Mucosa of rectum (tissue), 2 donors: ENCODE measurements at regions not wholly inside any gene's neighbourhood (a gene's known extent, or its start where the extent isn't known, plus 50 kb on each side); places are given as distances from the start of the nearest gene placed in this dataset.

Experiments
- H3K27ac ChIP-seq, 2 donors: one replicate each; pipeline ENCODE4 v1.7.0; 2013; ENCODE audit warnings: inconsistent platforms in 2 of 2, low read depth in 2 of 2, low read length in 2 of 2
- H3K27me3 ChIP-seq, 2 donors: one replicate each; pipeline ENCODE4 v1.7.0; 2013; ENCODE audit warnings: low read length in 2 of 2; ENCODE audit not compliant: control insufficient read depth in 2 of 2, insufficient read depth in 2 of 2
- H3K36me3 ChIP-seq, 2 donors: one replicate each; pipeline ENCODE4 v1.7.0; 2013; ENCODE audit warnings: low read length in 2 of 2; ENCODE audit not compliant: control insufficient read depth in 2 of 2, insufficient read depth in 2 of 2
- H3K4me1 ChIP-seq, 2 donors: one replicate each; pipeline ENCODE4 v1.7.0; 2013; ENCODE audit warnings: low read length in 2 of 2, mild to moderate bottlenecking in 1 of 2; ENCODE audit not compliant: control insufficient read depth in 2 of 2, insufficient read depth in 2 of 2
- H3K4me3 ChIP-seq, 2 donors: one replicate each; pipeline ENCODE4 v1.7.0; 2013; ENCODE audit warnings: low read length in 2 of 2
- H3K9ac ChIP-seq, 2 donors: one replicate each; pipeline ENCODE4 v1.7.0; 2013; ENCODE audit warnings: low read length in 2 of 2, low read depth in 1 of 2, mild to moderate bottlenecking in 1 of 2
- H3K9me3 ChIP-seq, 2 donors: one replicate each; pipeline ENCODE4 v1.7.0; 2013; ENCODE audit warnings: low read length in 2 of 2; ENCODE audit not compliant: control insufficient read depth in 2 of 2
- donor health status: healthy.
- donor health status: Normal muscosa, but diverticular disease.

DNA sequence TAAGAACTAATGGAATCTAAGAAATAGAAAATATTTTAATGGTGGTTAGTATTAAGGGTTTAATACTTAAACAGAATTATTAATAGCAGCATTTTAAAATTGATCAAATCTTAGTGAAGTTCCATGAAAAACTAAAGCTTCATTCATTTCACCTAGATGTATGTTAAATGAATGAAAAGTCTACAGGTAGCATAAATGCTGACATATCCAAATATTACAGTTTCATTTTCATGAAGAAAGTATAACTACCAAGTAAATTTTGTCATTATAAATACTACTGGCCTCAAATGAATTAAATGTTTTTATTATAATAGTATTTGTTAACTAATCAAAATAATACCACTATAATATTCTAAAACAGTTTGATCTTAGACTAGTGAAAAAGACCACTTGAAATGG is 403.3 kb downstream of the LIG4 start:
- Histone ChIP-seq H3K27me3 (no peaks in the 10 kb centered on the region), H3K36me3 (no peaks in the 10 kb centered on the region), H3K4me1 (no peaks in the 10 kb centered on the region), H3K27ac (no peak overlapping the region), H3K9me3 (no peaks in the 10 kb centered on the region), H3K4me3 (no peak overlapping the region), H3K9ac (no peak overlapping the region)

DNA sequence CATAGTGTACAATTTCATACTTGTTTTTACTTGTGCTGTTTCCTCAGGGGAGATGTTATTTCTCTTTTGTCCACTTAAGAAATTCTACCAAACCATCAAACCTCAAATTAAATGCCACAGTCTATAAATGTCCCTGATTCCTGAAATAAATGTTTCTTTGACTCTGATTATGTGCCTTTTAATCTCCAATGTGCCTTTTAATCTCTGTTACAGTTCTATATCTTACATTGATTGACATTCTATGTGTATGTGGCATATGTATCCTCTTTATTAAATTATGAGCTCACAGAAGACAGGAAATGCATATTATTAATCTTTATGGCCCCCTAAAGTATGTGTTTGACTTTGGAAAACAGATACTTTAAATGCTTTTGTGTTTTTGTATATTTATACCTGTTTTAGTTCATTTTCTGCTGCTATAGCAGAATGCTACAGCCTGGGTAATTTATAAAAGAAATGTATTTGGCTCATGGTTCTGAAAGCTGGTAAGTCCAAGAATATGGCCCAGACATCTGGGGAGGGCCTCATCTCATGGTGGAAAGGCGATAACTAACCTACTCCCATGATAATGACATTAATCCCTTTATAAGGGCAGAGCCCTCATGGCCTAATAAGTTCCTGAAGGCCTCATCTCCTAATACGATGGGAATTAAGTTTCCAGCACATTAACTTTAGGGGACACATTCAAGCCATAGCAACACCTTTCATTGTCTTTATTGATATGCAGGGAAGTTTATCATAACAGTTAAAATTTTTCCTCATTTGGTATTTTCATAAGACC is 403.9 kb downstream of the LIG4 start:
- H3K4me3 ChIP-seq, result no peak overlapping the region
- H3K36me3 ChIP-seq, result no peaks in the 10 kb centered on the region
- H3K9me3 ChIP-seq, result no peaks in the 10 kb centered on the region
- H3K9ac ChIP-seq, result no peak overlapping the region
- H3K27me3 ChIP-seq, result no peaks in the 10 kb centered on the region
- H3K4me1 ChIP-seq, result no peaks in the 10 kb centered on the region
- no peak overlapping the region for H3K27ac ChIP-seq

DNA sequence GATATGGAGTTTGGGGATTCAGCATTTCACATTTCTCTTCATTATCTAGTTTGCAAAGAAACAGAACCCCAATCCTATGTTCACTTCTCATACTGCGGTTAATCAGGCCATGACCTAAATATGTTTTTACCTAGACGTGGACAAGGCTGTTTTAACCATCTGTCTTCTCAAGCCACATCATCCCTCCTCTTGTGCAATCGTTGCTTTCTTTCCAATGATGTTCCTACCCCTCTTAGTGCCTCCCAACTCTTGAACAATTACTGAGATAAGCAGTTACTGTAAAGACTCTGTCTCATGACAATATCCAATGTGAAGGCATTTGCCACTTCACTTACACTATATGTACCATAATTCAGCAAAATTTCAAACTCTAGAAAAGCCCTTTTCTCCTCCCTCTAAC is 406.2 kb downstream of the LIG4 start:
- Histone ChIP-seq H3K9ac (no peak overlapping the region), H3K27ac (no peak overlapping the region), H3K9me3 (no peaks in the 10 kb centered on the region), H3K36me3 (no peaks in the 10 kb centered on the region), H3K4me3 (no peak overlapping the region), H3K4me1 (no peaks in the 10 kb centered on the region), H3K27me3 (no peaks in the 10 kb centered on the region)

DNA sequence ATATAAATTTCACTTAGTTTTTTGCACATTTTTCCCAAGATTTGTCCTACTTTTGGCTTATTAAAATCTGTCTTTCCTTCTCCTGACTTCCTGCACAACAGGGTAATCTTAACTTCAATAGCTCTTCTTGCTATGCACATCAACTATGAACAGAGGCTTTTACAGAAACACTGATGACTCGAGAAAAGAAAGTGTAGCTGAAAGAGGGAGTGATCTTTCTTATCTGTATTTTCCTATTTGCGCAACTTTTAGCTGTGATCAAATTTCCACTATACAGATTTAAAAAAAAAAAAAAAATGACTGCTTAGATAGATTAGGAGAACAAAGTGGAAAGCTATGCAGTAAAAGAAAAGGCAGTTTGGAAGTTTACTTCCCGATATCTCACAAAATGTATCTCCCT is 406.9 kb downstream of the LIG4 start:
- Histone ChIP-seq H3K36me3 (no peaks in the 10 kb centered on the region), H3K27me3 (no peaks in the 10 kb centered on the region), H3K9me3 (no peaks in the 10 kb centered on the region), H3K4me1 (no peaks in the 10 kb centered on the region), H3K9ac (no peak overlapping the region), H3K4me3 (no peak overlapping the region), H3K27ac (no peak overlapping the region)

DNA sequence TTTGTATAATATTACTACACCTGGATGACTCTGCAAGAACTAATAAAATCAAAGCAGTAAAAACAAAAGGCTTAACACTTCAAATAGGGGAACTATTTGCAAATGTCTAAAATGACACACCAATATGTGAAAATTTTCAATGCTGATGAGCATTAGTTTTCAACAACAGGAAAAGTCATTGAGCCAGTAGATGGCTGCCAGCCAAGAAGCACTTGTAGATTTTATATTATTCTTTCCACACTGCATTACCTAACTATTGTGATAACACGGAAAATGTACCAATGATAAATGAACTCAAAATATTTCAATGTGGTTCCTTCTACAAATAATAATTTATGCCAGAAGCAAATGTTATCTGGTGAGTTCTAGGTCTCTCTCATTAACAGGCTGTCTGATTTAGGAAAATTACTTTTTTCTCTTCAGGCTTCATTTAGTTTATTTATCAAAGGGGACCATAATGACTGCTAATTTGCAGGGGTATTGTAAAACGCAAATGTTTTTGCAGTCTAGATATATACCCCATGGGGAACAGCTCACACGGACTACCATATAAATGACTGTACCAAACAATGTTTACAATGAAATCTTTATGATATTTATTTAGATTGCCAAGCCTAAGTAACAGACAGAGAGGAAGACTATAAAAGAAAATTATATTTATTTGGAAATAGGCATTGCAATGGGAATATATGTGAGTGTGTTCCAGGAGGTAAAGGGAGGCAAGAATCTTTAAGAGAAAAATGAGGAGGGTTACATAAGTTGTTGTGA is 407.8 kb downstream of the LIG4 start:
- no peaks in the 10 kb centered on the region for H3K36me3 ChIP-seq
- H3K4me3 ChIP-seq, result no peak overlapping the region
- no peak overlapping the region for H3K27ac ChIP-seq
- H3K9ac ChIP-seq, result no peak overlapping the region
- H3K27me3 ChIP-seq, result no peaks in the 10 kb centered on the region
- no peaks in the 10 kb centered on the region for H3K4me1 ChIP-seq
- no peaks in the 10 kb centered on the region for H3K9me3 ChIP-seq

DNA sequence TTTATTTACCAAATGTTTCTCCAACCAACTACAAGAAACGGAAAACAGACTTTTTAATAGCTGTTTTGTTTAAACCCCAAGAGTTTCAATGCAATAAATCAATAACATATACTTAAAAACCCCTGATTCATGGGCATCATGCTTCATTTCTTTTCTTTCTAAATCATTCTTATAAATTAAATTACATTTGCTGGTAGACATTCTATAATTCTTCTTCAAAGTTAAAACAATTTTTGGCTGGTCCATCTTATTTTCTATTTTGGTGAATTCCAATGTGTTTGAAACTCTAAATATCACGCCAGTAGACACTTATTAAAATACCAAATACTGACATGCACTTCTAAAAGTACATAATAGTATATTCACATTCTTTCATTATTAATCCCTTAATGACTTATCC is 408.6 kb downstream of the LIG4 start:
- Histone ChIP-seq H3K9ac (no peak overlapping the region), H3K36me3 (no peaks in the 10 kb centered on the region), H3K27ac (no peak overlapping the region), H3K9me3 (no peaks in the 10 kb centered on the region), H3K27me3 (no peaks in the 10 kb centered on the region), H3K4me1 (no peaks in the 10 kb centered on the region), H3K4me3 (no peak overlapping the region)

DNA sequence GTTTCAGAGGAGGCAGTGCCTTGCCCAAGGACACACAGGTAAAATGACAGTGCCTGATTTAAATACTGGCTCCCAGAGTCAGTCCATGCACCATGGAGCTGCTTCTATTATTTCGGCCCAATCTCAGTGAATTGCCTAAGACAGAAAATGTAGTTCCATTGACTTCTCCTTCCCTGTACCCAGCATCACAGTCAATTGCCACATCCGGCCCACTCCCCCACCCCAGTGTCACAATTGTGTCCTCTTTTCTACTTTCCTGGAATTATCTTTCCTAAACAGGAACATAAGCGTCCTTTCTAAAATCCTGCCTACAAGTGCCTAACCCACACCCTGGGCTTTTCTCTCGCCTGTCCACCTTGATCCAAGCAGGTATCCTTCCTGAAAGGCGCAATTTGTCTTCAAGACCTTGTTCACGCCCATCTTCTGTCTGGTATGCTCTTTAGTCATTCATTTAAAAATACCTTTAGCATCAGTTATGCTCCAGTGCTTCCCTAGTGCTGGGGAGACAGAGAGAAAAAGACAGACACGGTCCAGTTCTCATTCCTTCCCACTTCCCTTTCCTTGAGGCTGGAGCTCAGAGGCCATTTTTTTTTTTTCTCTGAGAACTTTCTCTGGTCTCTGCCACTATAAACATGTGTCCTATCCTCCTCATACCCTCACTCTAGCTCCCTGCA is 411.4 kb downstream of the LIG4 start:
- Histone ChIP-seq H3K27me3 (no peaks in the 10 kb centered on the region), H3K4me3 (no peak overlapping the region), H3K9me3 (no peaks in the 10 kb centered on the region), H3K27ac (no peak overlapping the region), H3K4me1 (no peaks in the 10 kb centered on the region), H3K9ac (no peak overlapping the region), H3K36me3 (no peaks in the 10 kb centered on the region)

DNA sequence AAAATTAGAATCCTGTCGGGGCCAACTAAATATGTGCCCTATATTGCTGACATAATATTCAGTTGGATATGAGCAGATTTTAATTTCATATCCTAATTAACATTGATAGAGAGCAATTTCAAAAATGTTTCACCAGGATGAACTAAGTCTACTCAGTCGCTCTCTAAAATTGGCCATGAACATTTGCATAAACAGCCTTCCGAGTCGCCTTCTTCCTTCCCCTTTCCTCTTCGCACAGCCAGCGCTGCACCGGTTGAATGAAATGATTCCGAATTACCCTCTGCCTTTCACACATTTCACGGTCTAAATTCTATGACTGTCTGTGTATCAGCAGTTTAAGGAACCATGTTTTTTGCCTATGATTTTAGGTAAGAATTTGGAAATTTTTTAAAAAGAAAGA is 413.7 kb downstream of the LIG4 start:
- H3K27ac ChIP-seq, result no peak overlapping the region
- no peak overlapping the region for H3K4me3 ChIP-seq
- H3K4me1 ChIP-seq, result no peaks in the 10 kb centered on the region
- H3K9ac ChIP-seq, result no peak overlapping the region
- H3K36me3 ChIP-seq, result no peaks in the 10 kb centered on the region
- no peaks in the 10 kb centered on the region for H3K27me3 ChIP-seq
- no peaks in the 10 kb centered on the region for H3K9me3 ChIP-seq

DNA sequence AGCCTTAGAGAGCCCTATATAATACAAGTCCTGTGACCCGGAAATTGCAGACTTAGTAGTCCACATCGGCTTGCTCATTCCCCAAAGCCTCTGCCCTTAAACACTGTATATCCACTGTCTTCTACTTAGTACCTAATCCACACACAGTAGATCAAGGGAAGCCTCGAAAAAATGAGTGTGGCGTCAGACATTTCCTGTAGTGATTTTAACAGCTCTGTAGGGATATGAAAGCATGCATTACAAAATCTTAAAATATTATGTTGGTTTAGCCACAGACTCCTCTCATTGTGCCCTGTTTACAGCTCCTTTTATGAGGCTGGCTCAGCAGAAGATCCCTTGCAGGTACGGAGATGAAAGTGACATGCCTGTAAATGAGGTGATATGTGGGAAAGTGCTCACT is 416.3 kb downstream of the LIG4 start:
- no peaks in the 10 kb centered on the region for H3K27me3 ChIP-seq
- no peak overlapping the region for H3K4me3 ChIP-seq
- H3K27ac ChIP-seq, result no peak overlapping the region
- H3K9me3 ChIP-seq, result no peaks in the 10 kb centered on the region
- no peaks in the 10 kb centered on the region for H3K4me1 ChIP-seq
- no peaks in the 10 kb centered on the region for H3K36me3 ChIP-seq
- no peak overlapping the region for H3K9ac ChIP-seq

DNA sequence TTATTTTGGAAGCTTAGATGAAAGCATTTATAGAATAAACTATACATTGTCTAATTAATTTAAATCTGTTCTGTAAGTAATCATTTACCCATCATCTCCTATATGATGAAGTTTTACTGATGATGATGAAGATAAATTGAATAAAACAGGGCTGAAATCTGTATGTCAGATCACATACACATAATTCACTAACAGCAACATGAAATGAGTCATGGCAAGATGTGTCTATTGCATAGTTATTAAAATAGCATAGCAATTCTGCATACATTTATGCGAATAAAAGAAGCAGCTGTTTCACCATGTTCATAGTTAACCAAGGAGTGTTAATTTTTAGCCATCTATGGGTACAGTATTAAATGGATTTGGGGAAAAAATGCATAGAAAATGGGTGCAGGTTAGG is 424.9 kb downstream of the LIG4 start:
- H3K9ac ChIP-seq, result no peak overlapping the region
- no peak overlapping the region for H3K4me3 ChIP-seq
- no peaks in the 10 kb centered on the region for H3K36me3 ChIP-seq
- no peak overlapping the region for H3K27ac ChIP-seq
- H3K4me1 ChIP-seq, result no peaks in the 10 kb centered on the region
- no peaks in the 10 kb centered on the region for H3K27me3 ChIP-seq
- no peaks in the 10 kb centered on the region for H3K9me3 ChIP-seq
